ENCODE measurements at regions not wholly inside any gene's neighbourhood (a gene's known extent, or its start where the extent isn't known, plus 50 kb on each side); places are given as distances from the start of the nearest gene placed in this dataset.
"Not testable (repeated sequence)": the region's sequence is repeated elsewhere in the genome, so short reads cannot be mapped to it uniquely, and the experiment has no call there.

DNA sequence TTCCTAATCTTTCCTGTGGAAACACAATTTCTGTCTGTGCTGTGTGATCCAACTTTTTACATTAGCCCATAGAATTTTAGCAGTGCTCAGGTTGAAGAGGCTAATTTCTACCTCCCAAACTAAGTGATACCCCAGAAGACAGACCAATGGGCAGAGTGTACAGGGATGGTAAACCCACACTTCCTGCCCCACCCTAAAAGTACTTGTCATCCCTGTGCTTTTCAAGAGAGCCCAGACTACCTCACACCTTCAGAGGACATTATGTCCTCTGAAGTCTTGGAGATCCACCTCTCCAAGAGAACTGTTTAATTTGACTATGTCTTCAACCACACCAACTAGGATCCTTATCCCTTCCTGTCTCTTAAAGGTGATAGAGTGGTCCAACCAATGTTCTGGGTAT, 82.0 kb upstream of the ACSL1 start:
- no peak for FAIRE-seq
- DNase-seq (ENCODE audit: insufficient read length) = no peak
- no peak for TF ChIP-seq TAF1 (IDR thresholded peaks at IDR 0.05; ENCODE audit: borderline replicate concordance, low read depth, low read length)
- TF ChIP-seq POLR2A (IDR thresholded peaks at IDR 0.05; ENCODE audit: low read depth, low read length) = no peak
- no peak for TF ChIP-seq POLR2AphosphoS5 (IDR thresholded peaks at IDR 0.05; ENCODE audit: low read depth, low read length)

DNA sequence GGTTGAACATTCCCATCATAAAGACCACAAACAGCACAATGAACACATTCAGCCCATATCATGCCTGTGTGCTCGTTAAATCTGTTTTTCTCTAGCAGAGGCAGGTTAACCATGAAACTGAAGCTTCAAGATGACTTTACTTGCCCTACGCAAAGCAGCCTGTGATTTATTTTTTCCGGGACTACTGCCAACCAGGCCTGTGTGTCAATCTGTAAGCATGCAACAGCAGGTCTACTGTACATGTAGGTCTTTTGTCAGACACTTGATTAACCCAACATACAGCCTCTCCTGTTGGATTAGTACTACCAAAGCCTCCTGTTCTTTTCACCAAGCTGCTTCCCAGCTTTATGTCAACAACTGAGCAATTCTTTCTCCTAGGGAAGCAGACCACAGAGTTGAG, 85.5 kb upstream of the ACSL1 start:
- DNase-seq (ENCODE audit: insufficient read length) (no peak), FAIRE-seq (no peak)
- TF ChIP-seq POLR2AphosphoS5 (IDR thresholded peaks at IDR 0.05; ENCODE audit: low read depth, low read length) (no peak), TAF1 (IDR thresholded peaks at IDR 0.05; ENCODE audit: borderline replicate concordance, low read depth, low read length) (no peak), POLR2A (IDR thresholded peaks at IDR 0.05; ENCODE audit: low read depth, low read length) (no peak)

DNA sequence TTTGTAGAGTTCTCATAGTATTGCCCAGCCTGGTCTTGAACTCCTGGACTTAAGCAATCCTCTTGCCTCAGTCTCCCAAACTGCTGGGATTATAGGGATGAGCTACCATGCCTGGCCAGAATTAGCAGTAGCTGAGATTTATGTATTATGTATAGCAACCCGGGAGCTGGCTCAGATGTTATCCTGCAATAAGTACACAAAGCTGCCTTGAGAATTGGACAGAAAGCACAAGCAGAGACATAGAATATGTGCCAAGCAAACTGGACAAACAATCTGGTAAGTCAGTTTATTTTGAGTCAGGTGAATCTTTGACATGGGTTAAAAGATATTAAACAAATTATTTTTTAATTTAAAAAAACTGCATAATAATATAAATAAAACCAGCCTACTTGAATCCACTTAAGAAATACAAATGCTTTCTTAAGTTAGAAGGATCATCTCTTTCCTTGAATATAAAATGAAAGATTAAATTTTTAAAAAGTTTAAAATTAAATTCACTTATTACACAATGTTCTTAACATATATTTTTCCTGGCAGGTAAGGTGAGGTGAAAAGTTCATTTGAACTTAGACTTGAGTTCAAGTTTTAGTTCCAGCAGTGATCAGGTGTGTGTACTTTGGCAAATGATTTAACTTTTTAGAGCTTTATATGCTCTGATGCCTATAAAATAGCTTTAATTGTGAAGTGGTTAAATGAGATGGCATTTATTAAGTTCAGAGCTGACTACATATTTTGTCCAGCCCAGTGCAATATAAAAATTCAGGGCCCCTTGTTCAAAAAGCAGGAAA, 87.8 kb upstream of the ACSL1 start:
- FAIRE-seq = no peak
- no peak for DNase-seq (ENCODE audit: insufficient read length)
- TF ChIP-seq TAF1 (IDR thresholded peaks at IDR 0.05; ENCODE audit: borderline replicate concordance, low read depth, low read length) = no peak
- no peak for TF ChIP-seq POLR2A (IDR thresholded peaks at IDR 0.05; ENCODE audit: low read depth, low read length)
- TF ChIP-seq POLR2AphosphoS5 (IDR thresholded peaks at IDR 0.05; ENCODE audit: low read depth, low read length) = no peak

DNA sequence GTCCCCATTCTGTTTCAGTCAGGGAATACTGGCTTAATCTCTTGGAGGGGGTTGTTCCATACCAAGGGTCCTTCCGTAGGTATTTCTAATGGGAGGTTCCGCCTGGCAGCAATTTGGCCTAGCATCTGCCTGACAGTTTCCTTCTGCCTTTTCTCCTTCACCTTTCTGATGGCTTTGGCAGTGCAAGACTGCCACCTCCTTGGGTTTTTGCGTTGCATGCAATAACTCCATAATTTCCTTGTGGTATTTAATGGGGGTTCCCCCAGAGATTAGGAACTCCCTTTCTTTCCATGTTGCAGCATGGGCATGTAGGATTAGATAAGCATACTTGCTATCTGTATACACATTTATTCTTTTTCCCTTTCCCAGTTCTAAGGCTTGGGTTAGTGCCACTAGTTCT, 93.0 kb upstream of the ACSL1 start:
- not testable (repeated sequence) for FAIRE-seq; DNase-seq (ENCODE audit: insufficient read length)

DNA sequence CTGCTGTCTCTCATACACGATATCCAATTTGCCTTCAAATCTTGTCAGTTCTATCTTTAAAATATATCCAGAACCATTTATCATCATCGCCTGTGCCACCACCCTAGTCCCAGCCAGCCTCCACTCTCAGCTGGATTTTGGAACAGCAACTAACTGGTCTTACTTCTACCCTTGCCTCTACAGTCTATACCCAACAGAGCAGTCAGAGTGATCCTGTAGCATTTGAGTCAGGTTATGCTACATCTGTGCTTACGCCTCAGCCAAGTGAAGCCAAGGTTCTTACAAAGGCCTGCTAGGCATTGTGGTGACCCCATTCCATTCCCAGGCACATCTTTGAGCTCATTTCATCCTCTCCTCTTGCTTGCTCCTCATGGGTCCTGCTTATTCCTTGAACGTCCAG, 95.7 kb upstream of the ACSL1 start:
- no peak for FAIRE-seq

DNA sequence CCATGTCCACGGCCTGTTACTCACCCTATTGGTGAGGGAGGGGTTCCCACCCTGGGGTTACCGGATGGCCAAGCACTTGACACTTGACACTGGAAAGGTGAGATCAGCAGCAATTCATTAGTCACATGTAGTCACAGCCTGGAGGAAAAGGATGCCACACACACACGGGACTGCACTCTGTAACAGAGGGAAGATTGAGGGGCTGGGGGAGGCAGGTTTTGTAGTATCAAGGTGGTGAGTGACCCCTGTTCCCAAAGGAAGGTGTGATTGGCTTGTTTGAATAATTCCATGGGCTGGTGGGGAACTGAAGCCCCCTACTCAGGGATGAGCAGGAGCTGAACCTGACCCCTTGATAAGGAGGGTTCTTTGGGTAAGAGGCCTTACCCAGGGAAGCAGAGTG, 96.0 kb upstream of the HELT start:
- TF ChIP-seq TAF1 (IDR thresholded peaks at IDR 0.05; ENCODE audit: borderline replicate concordance, low read depth, low read length) (no peak), POLR2AphosphoS5 (IDR thresholded peaks at IDR 0.05; ENCODE audit: low read depth, low read length) (no peak), POLR2A (IDR thresholded peaks at IDR 0.05; ENCODE audit: low read depth, low read length) (no peak)

More for the DNA sequence above, 95.7 kb upstream of the ACSL1 start:
- TF ChIP-seq POLR2A (IDR thresholded peaks at IDR 0.05; ENCODE audit: low read depth, low read length) (no peak), POLR2AphosphoS5 (IDR thresholded peaks at IDR 0.05; ENCODE audit: low read depth, low read length) (no peak), TAF1 (IDR thresholded peaks at IDR 0.05; ENCODE audit: borderline replicate concordance, low read depth, low read length) (no peak)
- no peak for DNase-seq (ENCODE audit: insufficient read length)

DNA sequence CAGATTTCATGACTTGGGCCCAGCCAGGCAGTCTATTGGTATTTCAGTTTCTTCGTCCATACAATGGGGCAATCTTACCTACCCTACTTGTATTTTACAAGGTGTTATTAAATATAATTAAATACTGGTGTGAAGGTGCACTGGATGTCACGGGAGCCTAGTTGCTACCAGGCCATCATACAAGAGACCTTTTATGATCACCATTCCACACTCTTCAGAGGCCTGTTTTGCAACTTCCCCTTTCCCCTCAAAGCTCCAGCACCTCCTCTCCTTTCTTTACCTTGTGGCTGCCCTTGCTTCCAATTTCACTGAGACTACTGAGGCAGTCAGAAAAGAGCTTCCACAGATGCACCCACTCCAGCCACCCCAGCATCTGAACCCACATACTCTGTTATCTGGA, 93.8 kb upstream of the HELT start:
- FAIRE-seq (no peak), DNase-seq (ENCODE audit: insufficient read length) (no peak)
- no peak for TF ChIP-seq POLR2AphosphoS5 (IDR thresholded peaks at IDR 0.05; ENCODE audit: low read depth, low read length)
- no peak for TF ChIP-seq POLR2A (IDR thresholded peaks at IDR 0.05; ENCODE audit: low read depth, low read length)
- TF ChIP-seq TAF1 (IDR thresholded peaks at IDR 0.05; ENCODE audit: borderline replicate concordance, low read depth, low read length) = no peak

More for the DNA sequence above, 96.0 kb upstream of the HELT start:
- DNase-seq (ENCODE audit: insufficient read length) = no peak
- FAIRE-seq = no peak

DNA sequence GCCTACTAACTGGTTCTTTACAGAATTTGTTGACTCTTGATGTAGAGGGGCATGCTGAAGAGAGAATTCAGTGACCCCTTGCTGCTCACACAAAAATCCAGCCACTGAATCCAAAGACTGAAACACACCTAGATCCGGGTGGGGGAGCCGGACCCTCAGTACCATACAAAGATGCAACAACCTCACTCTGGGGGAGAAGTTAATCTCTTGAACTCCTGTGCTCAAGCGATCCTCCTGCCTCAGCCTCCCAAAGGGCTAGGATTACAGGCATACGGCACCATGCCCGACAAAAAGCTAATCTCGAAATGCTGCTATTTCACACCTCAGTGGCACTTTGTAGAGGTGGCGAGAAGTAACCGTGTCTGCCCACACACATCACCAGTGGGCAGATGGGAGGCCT, 88.8 kb upstream of the HELT start:
- TF ChIP-seq POLR2A (IDR thresholded peaks at IDR 0.05; ENCODE audit: low read depth, low read length) (no peak), TAF1 (IDR thresholded peaks at IDR 0.05; ENCODE audit: borderline replicate concordance, low read depth, low read length) (no peak), POLR2AphosphoS5 (IDR thresholded peaks at IDR 0.05; ENCODE audit: low read depth, low read length) (no peak)
- FAIRE-seq (no peak), DNase-seq (ENCODE audit: insufficient read length) (no peak)

DNA sequence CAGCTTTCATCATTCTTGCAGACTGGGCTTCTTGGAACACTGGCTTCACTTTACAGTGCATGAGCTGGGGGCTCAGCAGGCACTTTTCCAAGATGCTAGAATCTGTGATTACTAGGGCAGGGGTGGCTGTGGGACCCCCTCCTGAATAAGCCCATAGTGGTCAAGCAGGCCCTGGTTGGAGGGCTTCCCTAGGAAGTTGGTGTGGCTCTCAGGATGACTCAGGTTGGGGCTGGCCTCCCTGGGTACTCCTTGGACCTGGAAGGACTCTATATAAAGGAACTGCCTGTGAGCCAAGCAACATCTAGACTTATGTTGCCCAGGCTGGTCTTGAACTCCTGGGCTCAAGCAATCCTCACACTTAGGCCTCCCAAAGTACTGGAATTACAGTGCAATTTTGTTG, 88.3 kb upstream of the HELT start:
- FAIRE-seq (no peak), DNase-seq (ENCODE audit: insufficient read length) (no peak)
- TF ChIP-seq TAF1 (IDR thresholded peaks at IDR 0.05; ENCODE audit: borderline replicate concordance, low read depth, low read length) (no peak), POLR2AphosphoS5 (IDR thresholded peaks at IDR 0.05; ENCODE audit: low read depth, low read length) (no peak), POLR2A (IDR thresholded peaks at IDR 0.05; ENCODE audit: low read depth, low read length) (no peak)

DNA sequence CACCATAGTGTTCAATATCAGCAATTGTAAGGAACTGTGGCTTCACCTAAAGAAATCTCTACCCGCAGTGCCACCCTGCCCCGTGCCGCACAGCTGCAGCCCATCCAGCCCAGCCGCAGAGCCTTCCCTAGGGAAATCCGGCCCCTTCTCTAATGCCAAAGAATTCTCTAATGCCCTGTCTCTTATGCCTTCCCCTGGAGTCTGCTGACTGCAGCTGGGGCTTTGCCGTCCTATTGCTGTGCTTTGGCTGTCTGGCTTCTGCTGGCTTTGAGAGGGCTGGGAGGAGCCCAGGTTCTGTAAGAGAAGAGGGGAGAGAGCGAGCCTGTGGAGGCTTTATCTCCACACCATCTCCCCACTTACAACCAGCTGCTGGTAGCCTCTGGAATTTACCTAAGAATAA, 85.9 kb upstream of the HELT start:
- TF ChIP-seq TAF1 (IDR thresholded peaks at IDR 0.05; ENCODE audit: borderline replicate concordance, low read depth, low read length) = no peak
- no peak for TF ChIP-seq POLR2A (IDR thresholded peaks at IDR 0.05; ENCODE audit: low read depth, low read length)
- no peak for TF ChIP-seq POLR2AphosphoS5 (IDR thresholded peaks at IDR 0.05; ENCODE audit: low read depth, low read length)
- DNase-seq (ENCODE audit: insufficient read length) (no peak), FAIRE-seq (no peak)

DNA sequence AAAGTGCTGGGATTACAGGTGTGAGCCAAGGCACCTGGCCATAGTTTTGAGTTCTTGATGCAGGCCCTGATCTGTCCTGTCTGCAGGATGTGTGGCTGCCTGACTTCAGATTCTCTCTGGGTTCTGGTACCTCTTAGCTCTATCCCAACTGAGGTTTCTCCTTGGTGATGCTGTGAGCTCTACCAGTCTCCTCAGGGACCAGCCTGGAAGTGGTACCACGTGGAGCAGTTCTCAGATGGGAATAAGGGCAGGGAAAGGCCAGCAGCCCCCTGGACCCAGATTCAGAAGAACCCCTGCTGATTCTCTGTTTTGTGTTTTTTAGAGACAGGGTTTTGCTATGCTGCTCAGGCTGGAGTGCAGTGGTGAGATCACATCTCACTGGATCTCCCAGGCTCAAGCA, 85.0 kb upstream of the HELT start:
- no peak for DNase-seq (ENCODE audit: insufficient read length)
- TF ChIP-seq TAF1 (IDR thresholded peaks at IDR 0.05; ENCODE audit: borderline replicate concordance, low read depth, low read length) (no peak), POLR2A (IDR thresholded peaks at IDR 0.05; ENCODE audit: low read depth, low read length) (no peak), POLR2AphosphoS5 (IDR thresholded peaks at IDR 0.05; ENCODE audit: low read depth, low read length) (no peak)

DNA sequence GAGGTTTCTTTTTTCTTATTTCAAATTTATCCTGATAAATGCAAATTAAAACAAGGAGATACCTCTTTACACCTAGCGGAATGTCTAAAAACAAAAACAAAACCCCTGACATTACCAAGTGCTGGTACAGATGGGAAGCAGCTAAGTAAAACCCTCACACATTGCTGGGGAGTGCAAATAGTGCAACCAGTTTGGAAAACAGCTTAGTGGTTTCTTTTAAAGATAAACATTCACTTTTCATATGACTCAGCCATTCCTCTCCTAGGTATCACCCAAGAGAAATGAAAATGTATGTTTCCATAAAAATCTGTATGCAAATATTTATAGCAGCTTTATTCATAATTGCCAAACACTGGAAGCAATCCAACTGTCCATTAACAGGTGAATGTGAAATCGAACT, 84.1 kb upstream of the HELT start:
- TF ChIP-seq POLR2AphosphoS5 (IDR thresholded peaks at IDR 0.05; ENCODE audit: low read depth, low read length) = no peak
- no peak for TF ChIP-seq TAF1 (IDR thresholded peaks at IDR 0.05; ENCODE audit: borderline replicate concordance, low read depth, low read length)
- TF ChIP-seq POLR2A (IDR thresholded peaks at IDR 0.05; ENCODE audit: low read depth, low read length) = no peak
- DNase-seq (ENCODE audit: insufficient read length) (no peak), FAIRE-seq (no peak)

More for the DNA sequence above, 85.0 kb upstream of the HELT start:
- no peak for FAIRE-seq

All from GM12892 (cell line).